GM12878 (cell line): ENCODE measurements at regions not wholly inside any gene's neighbourhood (a gene's known extent, or its start where the extent isn't known, plus 50 kb on each side); places are given as distances from the start of the nearest gene placed in this dataset.

Experiments used
- ATAC-seq: fragments of 200-7000 bp; cut with Tn5 transposase; 3 replicates; pipeline ENCODE4 v1.9.1; 2020; ENCODE audit warnings: mild to moderate bottlenecking, moderate library complexity
- BruUV-seq: library from RNA; stranded (reverse); fragments of 400-500 nt; replicated peaks from 2 replicates; lab custom pipeline; 2021; lab: Mats Ljungman, UMichigan
- CTCF ChIA-PET: fragments of 300-600 bp; sonication (Branson Sonifier 250); formaldehyde crosslinking; extraction: SDS; loops from one replicate; lab custom pipeline; 2021; ENCODE audit warnings: inconsistent platforms; lab: Yijun Ruan, JAX
- POLR2A ChIA-PET: fragments of 350-600 bp; formaldehyde crosslinking; extraction: SDS; loops from one replicate; lab custom pipeline; 2021; ENCODE audit warnings: inconsistent platforms; lab: Charles Lee
- RAD21 ChIA-PET: fragments of 300-600 bp; sonication (Branson Sonifier 250); formaldehyde crosslinking; loops from one replicate; lab custom pipeline; 2023; ENCODE audit warnings: antibody characterized with exemption; ENCODE audit not compliant: unreplicated experiment; lab: Charles Lee
- SMC1A ChIA-PET: fragments of 300-600 bp; sonication (Branson Sonifier 250); formaldehyde crosslinking; loops from one replicate; lab custom pipeline; 2023; ENCODE audit not compliant: unreplicated experiment, uncharacterized antibody; lab: Charles Lee
- DNase-seq: peaks from one replicate; pipeline ENCODE4 v3.0.0-alpha.2; 2011; ENCODE audit warnings: low read depth, low spot score
- FAIRE-seq: peaks from 3 replicates; lab custom pipeline; 2011; peaks lifted over from hg19 to GRCh38; lab: Jason Lieb, UNC
- H2AFZ ChIP-seq: 2 replicates; pipeline ENCODE4 v1.6.0; 2011; ENCODE audit warnings: low read depth, low read length, control low read depth; ENCODE audit not compliant: control insufficient read depth
- H3K27ac ChIP-seq: 2 replicates; pipeline ENCODE4 v1.5.1; 2011; ENCODE audit warnings: control low read depth; ENCODE audit not compliant: control insufficient read depth, insufficient read depth
- H3K27me3 ChIP-seq, 2 experiments: replicated peaks in 1 of 2; 2 replicates each; pipeline versions ENCODE4 v1.6.0 to v1.6.1; 2011; ENCODE audit warnings: low read length in 1 of 2; ENCODE audit not compliant: control insufficient read depth in 2 of 2, insufficient read depth in 2 of 2
- H3K36me3 ChIP-seq, 2 experiments: 2 replicates each; pipeline ENCODE4 v1.5.1; 2011; ENCODE audit warnings: low read length in 1 of 2; ENCODE audit not compliant: control insufficient read depth in 2 of 2, insufficient read depth in 2 of 2
- H3K4me1 ChIP-seq: 2 replicates; pipeline ENCODE4 v1.6.1; 2011; ENCODE audit warnings: mild to moderate bottlenecking, low read length, moderate library complexity, mixed read lengths; ENCODE audit not compliant: control insufficient read depth, insufficient read depth
- H3K4me2 ChIP-seq: 2 replicates; pipeline ENCODE4 v1.6.0; 2011; ENCODE audit warnings: control low read depth; ENCODE audit not compliant: control insufficient read depth, insufficient read depth
- H3K4me3 ChIP-seq: fragments of 200-600 bp; sonication (generic); 2 replicates; pipeline ENCODE4 v1.5.1; 2016
- H3K79me2 ChIP-seq: 2 replicates; pipeline ENCODE4 v1.6.0; 2011; ENCODE audit warnings: low read length; ENCODE audit not compliant: control insufficient read depth, insufficient read depth
- H3K9ac ChIP-seq: 2 replicates; pipeline ENCODE4 v1.8.0; 2011; ENCODE audit warnings: low read length, control low read depth, mixed read lengths; ENCODE audit not compliant: control insufficient read depth, insufficient read depth
- H3K9me3 ChIP-seq: replicated peaks from 3 replicates; pipeline ENCODE4 v1.5.1; 2011; ENCODE audit warnings: mild to moderate bottlenecking, low read length; ENCODE audit not compliant: control insufficient read depth, insufficient read depth
- H4K20me1 ChIP-seq: 2 replicates; pipeline ENCODE4 v1.6.0; 2011; ENCODE audit not compliant: control insufficient read depth, insufficient read depth
- ATF7 ChIP-seq: fragments of 450-650 bp; IDR thresholded peaks from 2 replicates; pipeline ENCODE4 v1.6.1; 2016; ENCODE audit warnings: low read depth, mild to moderate bottlenecking
- FOS ChIP-seq: IDR thresholded peaks from 3 replicates; pipeline ENCODE4 v1.6.1; 2011; ENCODE audit warnings: borderline replicate concordance; ENCODE audit not compliant: insufficient read length; ENCODE audit errors: extremely low read depth
- HCFC1 ChIP-seq: fragments of 150-350 bp; IDR thresholded peaks from 2 replicates; pipeline ENCODE4 v1.6.1; 2014; ENCODE audit warnings: low read length
- KDM1A ChIP-seq: fragments of 200-600 bp; sonication (generic); IDR thresholded peaks from 2 replicates; pipeline ENCODE4 v1.6.1; 2016; ENCODE audit warnings: borderline replicate concordance
- NFYB ChIP-seq: IDR thresholded peaks from 2 replicates; pipeline ENCODE4 v1.6.1; 2011; ENCODE audit warnings: low read depth, mild to moderate bottlenecking, low read length, improper control_type of control experiment, moderate library complexity; ENCODE audit not compliant: insufficient read depth
- SMAD1 ChIP-seq: fragments of 450-650 bp; IDR thresholded peaks from 2 replicates; pipeline ENCODE4 v1.6.1; 2018; ENCODE audit warnings: mild to moderate bottlenecking, low read depth; ENCODE audit not compliant: partially characterized antibody
- STAT1 ChIP-seq: fragments of 450-650 bp; conservative IDR thresholded peaks from 2 replicates; pipeline ENCODE4 v1.6.1; 2014; ENCODE audit warnings: antibody characterized with exemption, mild to moderate bottlenecking
- TCF3 ChIP-seq: IDR thresholded peaks from 2 replicates; pipeline ENCODE4 v1.6.1; 2012; ENCODE audit warnings: low read depth, mild to moderate bottlenecking, low read length, borderline replicate concordance; ENCODE audit not compliant: insufficient read depth
- USF2 ChIP-seq: IDR thresholded peaks from 2 replicates; pipeline ENCODE4 v1.6.1; 2011; ENCODE audit warnings: low read depth, low read length, improper control_type of control experiment, borderline replicate concordance
- ZBTB11 ChIP-seq: fragments of 450-650 bp; formaldehyde crosslinking; IDR thresholded peaks from 2 replicates; pipeline ENCODE4 v1.5.0; 2022; ENCODE audit warnings: mild to moderate bottlenecking, missing genetic modification characterization
- ZNF217 ChIP-seq: fragments of 450-650 bp; IDR thresholded peaks from 2 replicates; pipeline ENCODE4 v1.6.1; 2017; ENCODE audit warnings: antibody characterized with exemption, mild to moderate bottlenecking
- ZZZ3 ChIP-seq: IDR thresholded peaks from 2 replicates; pipeline ENCODE4 v1.6.1; 2011; ENCODE audit warnings: low read depth; ENCODE audit not compliant: control insufficient read depth, insufficient read length
- WGBS: methylation state at CpG from one replicate; pipeline ENCODE4 v1.1.6; 2016; ENCODE audit warnings: low lambda C conversion rate; ENCODE audit not compliant: insufficient replicate concordance, insufficient coverage; ENCODE audit errors: missing lambda C conversion rate; 5-methylcytosine and 5-hydroxymethylcytosine counted together
- in situ Hi-C: fragments of 300-500 bp; cut with MboI; formaldehyde crosslinking; loops from 9 replicates; pipeline ENCODE4 v1.14.3; 2018; ENCODE audit warnings: mixed read lengths
- intact Hi-C: fragments of 100-400 bp; cut with micrococcal nuclease; formaldehyde crosslinking; loops from one replicate; pipeline ENCODE4 v1.14.2; 2022; ENCODE audit not compliant: unreplicated experiment

GRCh38 chr20:61056627-61057442 is 195.2 kb upstream of the CDH4 start (continued):
- TF ChIP-seq ZNF217 (no peak), ZZZ3 (no peak), SMAD1 (no peak)

GRCh38 chr20:61057443-61058121 is 194.5 kb upstream of the CDH4 start:
- no peak for DNase-seq
- no TSS peak for BruUV-seq
- no peak for FAIRE-seq
- H2AFZ ChIP-seq, result no peak overlapping the region
- no peaks in the 10 kb centered on the region for H3K27me3 ChIP-seq
- ChIA-PET POLR2A (no interaction called here), SMC1A (no interaction called here), RAD21 (no interaction called here), CTCF (no interaction called here)
- no peak for ATAC-seq
- H3K9ac ChIP-seq, result no peak overlapping the region
- H3K4me2 ChIP-seq, result no peak overlapping the region
- H3K27ac ChIP-seq, result no peak overlapping the region
- intact Hi-C loops, result no loop called here
- no peak overlapping the region for H3K4me3 ChIP-seq
- in situ Hi-C loops, result loop anchor here (25.0 kb wide), 1 partner anchor 95 kb away; no protein-coding TSS in a partner anchor
- H3K4me1 ChIP-seq, result no peaks in the 10 kb centered on the region
- H4K20me1 ChIP-seq, result no peaks in the 10 kb centered on the region
- no peaks in the 10 kb centered on the region for H3K79me2 ChIP-seq
- 59% methylated on average over 18 of the region's 20 CpGs for WGBS
- H3K9me3 ChIP-seq, result no peaks in the 10 kb centered on the region; the same call in 2 of the 3 replicates
- no peak for TF ChIP-seq STAT1
- no peak for TF ChIP-seq HCFC1
- no peak for TF ChIP-seq USF2
- no peak for TF ChIP-seq ATF7
- TF ChIP-seq TCF3, result no peak
- TF ChIP-seq ZBTB11 (CRISPR knock-in tag), result no peak
- TF ChIP-seq KDM1A, result no peak
- no peak for TF ChIP-seq NFYB
- no peak for TF ChIP-seq FOS
- no peaks in the 10 kb centered on the region for H3K36me3 ChIP-seq
